Smooth muscle cell (in vitro differentiated cells): ENCODE measurements at regions not wholly inside any gene's neighbourhood (a gene's known extent, or its start where the extent isn't known, plus 50 kb on each side); places are given as distances from the start of the nearest gene placed in this dataset.

Experiments
- DNase-seq: peaks from one replicate; lab custom pipeline; 2025; ENCODE audit not compliant: unreplicated experiment; lab: John Stamatoyannopoulos, UW
- H2AFZ ChIP-seq: fragments of 200-600 bp; sonication (generic); 2 replicates; pipeline ENCODE4 v1.6.0; 2016; ENCODE audit warnings: antibody characterized with exemption, low read depth, mild to moderate bottlenecking
- H3F3A ChIP-seq: fragments of 200-600 bp; sonication (generic); 2 replicates; pipeline ENCODE4 v1.6.0; 2017; ENCODE audit warnings: antibody characterized with exemption, low read depth
- H3K27ac ChIP-seq: fragments of 200-600 bp; sonication (generic); 2 replicates; pipeline ENCODE4 v1.5.1; 2016; ENCODE audit warnings: low read depth, mild to moderate bottlenecking
- H3K27me3 ChIP-seq: fragments of 200-600 bp; sonication (generic); 2 replicates; pipeline ENCODE4 v1.6.1; 2016; ENCODE audit warnings: low read depth, mild to moderate bottlenecking
- H3K36me3 ChIP-seq: fragments of 200-600 bp; sonication (generic); 2 replicates; pipeline ENCODE4 v1.5.1; 2016; ENCODE audit warnings: low read depth
- H3K4me1 ChIP-seq: fragments of 200-600 bp; sonication (generic); 2 replicates; pipeline ENCODE4 v1.5.1; 2016; ENCODE audit warnings: low read depth
- H3K4me2 ChIP-seq: fragments of 200-600 bp; sonication (generic); 2 replicates; pipeline ENCODE4 v1.6.0; 2016; ENCODE audit warnings: mild to moderate bottlenecking
- H3K4me3 ChIP-seq: fragments of 200-600 bp; sonication (generic); 2 replicates; pipeline ENCODE4 v1.5.1; 2016; ENCODE audit warnings: mild to moderate bottlenecking
- H3K79me2 ChIP-seq: fragments of 200-600 bp; sonication (generic); 2 replicates; pipeline ENCODE4 v1.6.0; 2016; ENCODE audit warnings: low read depth, mild to moderate bottlenecking
- H3K9ac ChIP-seq: fragments of 200-600 bp; sonication (generic); 2 replicates; pipeline ENCODE4 v1.6.0; 2016; ENCODE audit warnings: low read depth
- H3K9me3 ChIP-seq: fragments of 200-600 bp; sonication (generic); replicated peaks from 2 replicates; pipeline ENCODE4 v1.5.1; 2016; ENCODE audit warnings: low read depth
- H4K20me1 ChIP-seq: fragments of 200-600 bp; sonication (generic); 2 replicates; pipeline ENCODE4 v1.6.0; 2016; ENCODE audit warnings: low read depth
- CTCF ChIP-seq: fragments of 200-600 bp; sonication (generic); IDR thresholded peaks from 2 replicates; pipeline ENCODE4 v1.5.1; 2017; ENCODE audit warnings: borderline replicate concordance, mild to moderate bottlenecking, antibody characterized with exemption; ENCODE audit not compliant: insufficient read depth, poor library complexity, severe bottlenecking
- WGBS: methylation state at CpG from one replicate; pipeline ENCODE4 v1.1.7; 2016; ENCODE audit warnings: low lambda C conversion rate; 5-methylcytosine and 5-hydroxymethylcytosine counted together

- Histone ChIP-seq H3F3A (no peaks in the 10 kb centered on the region), H3K9ac (no peak overlapping the region), H3K4me3 (no peak overlapping the region), H2AFZ (no peak overlapping the region), H3K36me3 (no peaks in the 10 kb centered on the region), H3K79me2 (no peaks in the 10 kb centered on the region), H3K9me3 (peaks cover 7% of the 10 kb centered on the region), H3K4me1 (no peaks in the 10 kb centered on the region), H3K4me2 (no peak overlapping the region), H3K27me3 (no peaks in the 10 kb centered on the region), H3K27ac (no peak overlapping the region), H4K20me1 (no peaks in the 10 kb centered on the region)
- TF ChIP-seq CTCF: no peak
- DNase-seq: no peak
- WGBS: 83% methylated on average over 5 of the region's 5 CpGs
Measured at GRCh38 chr12:30391766-30392366, 303.8 kb downstream of the IPO8 start.

GRCh38 chr12:30385706-30386105 is 310.0 kb downstream of the IPO8 start:
- Histone ChIP-seq H3K9me3 (no peaks in the 10 kb centered on the region), H3K4me3 (no peak overlapping the region), H3K27ac (no peak overlapping the region), H3K27me3 (no peaks in the 10 kb centered on the region), H3K79me2 (no peaks in the 10 kb centered on the region), H3K4me1 (no peaks in the 10 kb centered on the region), H4K20me1 (no peaks in the 10 kb centered on the region), H3K4me2 (no peak overlapping the region), H3K9ac (no peak overlapping the region), H3K36me3 (no peaks in the 10 kb centered on the region), H3F3A (no peaks in the 10 kb centered on the region), H2AFZ (no peak overlapping the region)
- TF ChIP-seq CTCF: no peak
- 92% methylated on average over 4 of the region's 4 CpGs for WGBS
- no peak for DNase-seq

- no peaks in the 10 kb centered on the region for H3K79me2 ChIP-seq
- 97% methylated on average over 1 of the region's 1 CpG for WGBS
- no peaks in the 10 kb centered on the region for H3K9me3 ChIP-seq
Measured at GRCh38 chr12:30384976-30385375, 310.7 kb downstream of the IPO8 start.

More at GRCh38 chr12:30384976-30385375, 310.7 kb downstream of the IPO8 start:
- no peaks in the 10 kb centered on the region for H3F3A ChIP-seq
- no peak overlapping the region for H3K9ac ChIP-seq
- no peak for DNase-seq
- H3K27me3 ChIP-seq: no peaks in the 10 kb centered on the region
- no peaks in the 10 kb centered on the region for H3K4me1 ChIP-seq
- no peak overlapping the region for H3K27ac ChIP-seq
- H3K36me3 ChIP-seq: no peaks in the 10 kb centered on the region
- H3K4me3 ChIP-seq: no peak overlapping the region
- no peak overlapping the region for H2AFZ ChIP-seq
- H3K4me2 ChIP-seq: no peak overlapping the region
- no peaks in the 10 kb centered on the region for H4K20me1 ChIP-seq
- no peak for TF ChIP-seq CTCF
